ENCODE measurements at regions not wholly inside any gene's neighbourhood (a gene's known extent, or its start where the extent isn't known, plus 50 kb on each side); places are given as distances from the start of the nearest gene placed in this dataset.

GRCh38 chr3:69504232-69504631 is 118.3 kb upstream of the FRMD4B start:
- Histone ChIP-seq H3K27me3 (ENCODE audit: control insufficient read depth, insufficient read depth, low read length) (no peaks in the 10 kb centered on the region), H3K9me3 (ENCODE audit: control insufficient read depth, insufficient read depth, low read depth, low read length) (no peaks in the 10 kb centered on the region), H3K36me3 (ENCODE audit: control insufficient read depth, insufficient read depth, low read length) (no peaks in the 10 kb centered on the region), H3K9ac (ENCODE audit: low read length) (no peak overlapping the region), H3K4me1 (ENCODE audit: control insufficient read depth, insufficient read depth, low read length) (0 out of 2 replicates have a peak, but pooled peaks cover 6% of the 10 kb centered on the region), H3K27ac (ENCODE audit: low read depth, low read length) (no peak overlapping the region), H3K4me3 (ENCODE audit: low read depth, low read length) (no peak overlapping the region)

GRCh38 chr3:69500604-69501003 is 114.7 kb upstream of the FRMD4B start:
- Histone ChIP-seq H3K4me3 (ENCODE audit: low read depth, low read length) (no peak overlapping the region), H3K4me1 (ENCODE audit: control insufficient read depth, insufficient read depth, low read length) (0 out of 2 replicates have a peak, but pooled peaks cover 1% of the 10 kb centered on the region), H3K9ac (ENCODE audit: low read length) (no peak overlapping the region), H3K27me3 (ENCODE audit: control insufficient read depth, insufficient read depth, low read length) (no peaks in the 10 kb centered on the region), H3K27ac (ENCODE audit: low read depth, low read length) (no peak overlapping the region), H3K9me3 (ENCODE audit: control insufficient read depth, insufficient read depth, low read depth, low read length) (no peaks in the 10 kb centered on the region), H3K36me3 (ENCODE audit: control insufficient read depth, insufficient read depth, low read length) (no peaks in the 10 kb centered on the region)

DNA sequence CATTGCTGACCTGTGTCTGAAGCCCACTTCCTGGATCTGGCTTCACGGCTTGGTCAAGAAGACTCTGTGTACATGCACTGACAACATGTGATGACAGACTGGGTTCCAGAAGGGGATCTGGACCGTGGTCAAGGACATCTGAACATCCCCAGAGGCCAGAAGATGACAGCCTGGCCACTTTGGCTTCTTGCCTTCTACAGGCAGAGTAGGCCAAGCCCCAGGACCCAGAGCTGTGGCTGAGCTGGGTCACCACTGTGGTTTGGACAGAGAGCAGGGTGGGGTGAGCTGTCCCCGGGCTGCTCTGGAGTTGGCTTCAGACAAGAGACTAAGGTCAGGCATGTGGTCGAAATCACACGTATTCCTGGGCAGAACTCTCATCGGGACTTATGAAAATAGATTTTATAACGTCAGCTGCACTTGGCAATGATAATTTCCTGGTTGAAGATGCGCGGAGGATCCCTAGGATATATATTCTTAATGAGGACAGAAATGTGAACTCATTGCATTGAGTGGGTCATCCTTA is 114.1 kb upstream of the FRMD4B start:
- Histone ChIP-seq H3K9me3 (ENCODE audit: control insufficient read depth, insufficient read depth, low read depth, low read length) (no peaks in the 10 kb centered on the region), H3K4me3 (ENCODE audit: low read depth, low read length) (no peak overlapping the region), H3K9ac (ENCODE audit: low read length) (no peak overlapping the region), H3K36me3 (ENCODE audit: control insufficient read depth, insufficient read depth, low read length) (no peaks in the 10 kb centered on the region), H3K27ac (ENCODE audit: low read depth, low read length) (no peak overlapping the region), H3K27me3 (ENCODE audit: control insufficient read depth, insufficient read depth, low read length) (no peaks in the 10 kb centered on the region), H3K4me1 (ENCODE audit: control insufficient read depth, insufficient read depth, low read length) (no peaks in the 10 kb centered on the region)

DNA sequence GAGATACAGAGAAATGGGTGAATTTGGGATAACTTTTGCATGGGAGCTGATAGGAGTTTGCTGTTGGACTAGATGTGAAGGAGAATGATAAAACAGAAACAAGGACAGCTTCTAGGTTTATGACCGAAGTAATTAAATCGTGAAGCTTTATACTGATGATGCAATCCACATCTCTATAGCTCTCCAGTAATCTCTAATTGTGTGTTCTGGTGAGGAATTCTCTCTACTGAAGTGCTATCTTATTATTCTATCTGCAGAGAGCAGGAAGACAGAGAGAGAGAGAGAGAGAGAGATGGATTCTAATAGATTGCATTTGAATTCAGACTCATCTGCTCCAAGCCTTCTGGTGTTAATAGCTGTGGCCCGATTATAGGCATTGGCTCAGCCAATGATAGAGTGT is 113.5 kb upstream of the FRMD4B start:
- Histone ChIP-seq H3K27ac (ENCODE audit: low read depth, low read length) (no peak overlapping the region), H3K36me3 (ENCODE audit: control insufficient read depth, insufficient read depth, low read length) (no peaks in the 10 kb centered on the region), H3K4me1 (ENCODE audit: control insufficient read depth, insufficient read depth, low read length) (no peaks in the 10 kb centered on the region), H3K4me3 (ENCODE audit: low read depth, low read length) (no peak overlapping the region), H3K9me3 (ENCODE audit: control insufficient read depth, insufficient read depth, low read depth, low read length) (no peaks in the 10 kb centered on the region), H3K9ac (ENCODE audit: low read length) (no peak overlapping the region), H3K27me3 (ENCODE audit: control insufficient read depth, insufficient read depth, low read length) (no peaks in the 10 kb centered on the region)

DNA sequence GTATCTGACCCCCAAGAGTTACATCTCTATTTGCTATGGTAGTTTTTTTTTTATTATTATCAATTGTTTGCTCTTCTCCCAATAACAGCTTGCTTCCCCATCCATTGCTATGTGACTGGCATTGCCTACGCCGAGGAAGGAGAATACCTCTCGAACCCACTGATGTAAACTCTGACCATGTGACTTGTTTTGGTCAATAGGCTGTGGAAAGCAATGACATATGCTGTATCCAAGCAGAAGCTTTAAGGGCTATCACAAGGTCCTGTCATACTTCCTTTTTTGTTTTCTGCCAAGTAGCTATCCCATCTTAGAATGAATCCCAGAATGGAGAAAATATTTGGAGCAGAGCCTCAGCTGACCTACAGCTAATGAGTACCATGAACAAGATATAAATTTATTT is 111.0 kb upstream of the FRMD4B start:
- H3K4me1 ChIP-seq (ENCODE audit: control insufficient read depth, insufficient read depth, low read length): peaks cover 5% of the 10 kb centered on the region; the same call in 1 of the 2 replicates
- H3K27ac ChIP-seq (ENCODE audit: low read depth, low read length): no peak overlapping the region

GRCh38 chr3:69494185-69494584 is 108.3 kb upstream of the FRMD4B start:
- Histone ChIP-seq H3K4me3 (ENCODE audit: low read depth, low read length) (no peak overlapping the region), H3K4me1 (ENCODE audit: control insufficient read depth, insufficient read depth, low read length) (peaks cover 16% of the 10 kb centered on the region), H3K27me3 (ENCODE audit: control insufficient read depth, insufficient read depth, low read length) (no peaks in the 10 kb centered on the region), H3K9me3 (ENCODE audit: control insufficient read depth, insufficient read depth, low read depth, low read length) (no peaks in the 10 kb centered on the region), H3K36me3 (ENCODE audit: control insufficient read depth, insufficient read depth, low read length) (no peaks in the 10 kb centered on the region), H3K27ac (ENCODE audit: low read depth, low read length) (no peak overlapping the region), H3K9ac (ENCODE audit: low read length) (no peak overlapping the region)

More for the DNA sequence above, 111.0 kb upstream of the FRMD4B start:
- H3K4me3 ChIP-seq (ENCODE audit: low read depth, low read length): no peak overlapping the region
- H3K36me3 ChIP-seq (ENCODE audit: control insufficient read depth, insufficient read depth, low read length): no peaks in the 10 kb centered on the region
- no peak overlapping the region for H3K9ac ChIP-seq (ENCODE audit: low read length)
- no peaks in the 10 kb centered on the region for H3K27me3 ChIP-seq (ENCODE audit: control insufficient read depth, insufficient read depth, low read length)
- no peaks in the 10 kb centered on the region for H3K9me3 ChIP-seq (ENCODE audit: control insufficient read depth, insufficient read depth, low read depth, low read length)

- H3K9me3 ChIP-seq (ENCODE audit: control insufficient read depth, insufficient read depth, low read depth, low read length): no peaks in the 10 kb centered on the region
- no peaks in the 10 kb centered on the region for H3K27me3 ChIP-seq (ENCODE audit: control insufficient read depth, insufficient read depth, low read length)
- H3K36me3 ChIP-seq (ENCODE audit: control insufficient read depth, insufficient read depth, low read length): no peaks in the 10 kb centered on the region
- no peak overlapping the region for H3K4me3 ChIP-seq (ENCODE audit: low read depth, low read length)
- H3K9ac ChIP-seq (ENCODE audit: low read length): no peak overlapping the region
- H3K4me1 ChIP-seq (ENCODE audit: control insufficient read depth, insufficient read depth, low read length): peaks cover 16% of the 10 kb centered on the region
- H3K27ac ChIP-seq (ENCODE audit: low read depth, low read length): no peak overlapping the region
Observed at GRCh38 chr3:69493157-69493556, 107.3 kb upstream of the FRMD4B start.

DNA sequence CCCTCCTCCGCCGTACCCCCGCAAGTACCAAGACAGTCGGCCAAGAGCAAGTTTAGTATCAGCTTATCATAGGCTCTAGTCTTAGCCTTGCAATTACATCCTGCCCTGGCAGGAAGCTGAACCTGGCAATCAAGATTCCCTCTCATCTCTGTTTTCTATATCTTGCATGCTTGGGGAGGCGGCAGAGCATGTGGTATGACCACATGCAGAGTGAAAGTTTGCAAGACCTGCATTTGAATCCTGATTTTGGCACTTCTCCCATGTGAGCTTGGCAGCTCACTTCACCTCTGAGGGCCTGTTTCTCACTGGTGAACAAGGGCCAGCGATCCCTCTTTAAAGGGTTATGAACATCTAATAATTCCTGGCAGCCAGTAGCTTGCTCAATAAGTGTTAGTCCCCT is 106.1 kb upstream of the FRMD4B start:
- H3K9ac ChIP-seq (ENCODE audit: low read length): no peak overlapping the region

DNA sequence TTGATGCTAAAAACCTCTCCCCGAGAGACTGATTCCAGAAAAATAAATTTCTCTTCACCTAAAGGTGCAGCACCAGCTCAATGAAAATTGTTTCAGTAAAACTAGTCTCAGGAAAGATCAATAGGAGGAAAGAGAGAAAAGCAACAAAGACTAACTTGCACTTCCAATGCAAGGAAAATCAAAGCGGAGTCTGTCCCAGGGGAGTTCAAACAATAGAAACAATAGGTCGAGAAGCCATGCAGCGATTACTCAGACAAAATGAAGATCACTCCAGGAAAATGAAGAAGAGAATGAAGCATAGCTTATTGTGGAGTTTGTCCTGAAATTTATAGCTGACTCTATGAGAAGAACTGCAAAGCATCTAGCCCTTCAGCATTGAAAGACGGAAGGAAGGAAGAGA is 105.1 kb upstream of the FRMD4B start:
- Histone ChIP-seq H3K4me3 (ENCODE audit: low read depth, low read length) (no peak overlapping the region), H3K4me1 (ENCODE audit: control insufficient read depth, insufficient read depth, low read length) (peaks cover 16% of the 10 kb centered on the region), H3K27me3 (ENCODE audit: control insufficient read depth, insufficient read depth, low read length) (no peaks in the 10 kb centered on the region), H3K27ac (ENCODE audit: low read depth, low read length) (no peak overlapping the region), H3K9me3 (ENCODE audit: control insufficient read depth, insufficient read depth, low read depth, low read length) (no peaks in the 10 kb centered on the region), H3K36me3 (ENCODE audit: control insufficient read depth, insufficient read depth, low read length) (no peaks in the 10 kb centered on the region), H3K9ac (ENCODE audit: low read length) (no peak overlapping the region)

More for the DNA sequence above, 106.1 kb upstream of the FRMD4B start:
- Histone ChIP-seq H3K9me3 (ENCODE audit: control insufficient read depth, insufficient read depth, low read depth, low read length) (no peaks in the 10 kb centered on the region), H3K36me3 (ENCODE audit: control insufficient read depth, insufficient read depth, low read length) (no peaks in the 10 kb centered on the region), H3K4me1 (ENCODE audit: control insufficient read depth, insufficient read depth, low read length) (peaks cover 16% of the 10 kb centered on the region), H3K27me3 (ENCODE audit: control insufficient read depth, insufficient read depth, low read length) (no peaks in the 10 kb centered on the region), H3K27ac (ENCODE audit: low read depth, low read length) (no peak overlapping the region), H3K4me3 (ENCODE audit: low read depth, low read length) (no peak overlapping the region)

- Histone ChIP-seq H3K9ac (ENCODE audit: low read length) (no peak overlapping the region), H3K27me3 (ENCODE audit: control insufficient read depth, insufficient read depth, low read length) (no peaks in the 10 kb centered on the region)
Observed at GRCh38 chr3:69490235-69490634, 104.3 kb upstream of the FRMD4B start.

DNA sequence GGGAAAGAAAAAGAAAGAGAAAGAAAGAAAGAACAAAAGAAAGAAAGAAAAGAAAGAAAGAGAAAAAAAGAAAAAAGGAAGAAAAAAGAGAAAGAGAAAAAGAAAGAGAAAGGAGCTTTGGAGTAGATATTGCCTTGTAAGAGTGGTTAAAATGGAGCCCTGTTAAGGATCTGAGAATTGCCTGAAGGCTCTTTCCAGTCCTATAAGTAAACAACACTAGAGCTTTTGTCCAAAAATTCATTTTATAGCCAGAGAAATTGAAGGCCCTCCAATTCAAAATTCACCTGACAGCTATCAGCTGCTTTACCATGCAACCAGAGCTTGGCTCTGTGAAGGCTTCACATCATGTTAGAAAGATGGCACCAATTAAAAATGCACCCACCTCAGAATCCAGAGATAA is 102.1 kb upstream of the FRMD4B start:
- H3K27me3 ChIP-seq (ENCODE audit: control insufficient read depth, insufficient read depth, low read length): no peaks in the 10 kb centered on the region
- H3K9me3 ChIP-seq (ENCODE audit: control insufficient read depth, insufficient read depth, low read depth, low read length): no peaks in the 10 kb centered on the region
- no peak overlapping the region for H3K4me3 ChIP-seq (ENCODE audit: low read depth, low read length)
- no peak overlapping the region for H3K9ac ChIP-seq (ENCODE audit: low read length)
- peaks cover 16% of the 10 kb centered on the region for H3K4me1 ChIP-seq (ENCODE audit: control insufficient read depth, insufficient read depth, low read length)
- H3K27ac ChIP-seq (ENCODE audit: low read depth, low read length): no peak overlapping the region
- H3K36me3 ChIP-seq (ENCODE audit: control insufficient read depth, insufficient read depth, low read length): no peaks in the 10 kb centered on the region

More at GRCh38 chr3:69490235-69490634, 104.3 kb upstream of the FRMD4B start:
- H3K4me3 ChIP-seq (ENCODE audit: low read depth, low read length): no peak overlapping the region
- no peak overlapping the region for H3K27ac ChIP-seq (ENCODE audit: low read depth, low read length)
- peaks cover 16% of the 10 kb centered on the region for H3K4me1 ChIP-seq (ENCODE audit: control insufficient read depth, insufficient read depth, low read length)
- H3K9me3 ChIP-seq (ENCODE audit: control insufficient read depth, insufficient read depth, low read depth, low read length): no peaks in the 10 kb centered on the region
- no peaks in the 10 kb centered on the region for H3K36me3 ChIP-seq (ENCODE audit: control insufficient read depth, insufficient read depth, low read length)

DNA sequence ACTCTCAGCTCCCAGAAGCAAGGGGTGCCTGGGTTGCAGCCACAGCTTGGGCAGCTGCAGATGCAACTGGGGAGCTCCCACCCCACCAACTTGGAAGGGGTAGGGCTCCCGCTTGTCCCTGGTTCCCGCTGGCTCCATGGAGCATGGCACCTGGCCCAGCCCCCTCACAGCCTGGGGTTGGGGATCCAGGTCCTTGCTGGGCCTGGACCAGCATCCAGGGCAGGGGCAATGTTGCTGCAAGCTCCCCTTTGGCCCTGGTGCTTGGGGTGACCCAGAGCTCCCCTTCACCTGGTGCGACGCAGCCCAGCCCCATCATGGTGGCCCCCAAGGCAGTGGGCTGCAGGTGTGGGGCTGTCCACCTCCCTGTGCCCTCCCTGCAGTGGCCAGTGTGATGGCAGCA is 99.6 kb upstream of the FRMD4B start:
- Histone ChIP-seq H3K9ac (ENCODE audit: low read length) (no peak overlapping the region), H3K27ac (ENCODE audit: low read depth, low read length) (no peak overlapping the region), H3K27me3 (ENCODE audit: control insufficient read depth, insufficient read depth, low read length) (no peaks in the 10 kb centered on the region), H3K9me3 (ENCODE audit: control insufficient read depth, insufficient read depth, low read depth, low read length) (no peaks in the 10 kb centered on the region; the same call in none of the 2 replicates), H3K4me1 (ENCODE audit: control insufficient read depth, insufficient read depth, low read length) (peaks cover 5% of the 10 kb centered on the region), H3K36me3 (ENCODE audit: control insufficient read depth, insufficient read depth, low read length) (no peaks in the 10 kb centered on the region), H3K4me3 (ENCODE audit: low read depth, low read length) (no peak overlapping the region)
